ENCODE measurements at regions not wholly inside any gene's neighbourhood (a gene's known extent, or its start where the extent isn't known, plus 50 kb on each side); places are given as distances from the start of the nearest gene placed in this dataset.

- DNase-seq: no peak
Observed at GRCh38 chr17:72510351-72511016, 389.7 kb downstream of the SOX9 start.

GRCh38 chr17:72511242-72511641 is 390.4 kb downstream of the SOX9 start:
- DNase-seq: no peak

DNA sequence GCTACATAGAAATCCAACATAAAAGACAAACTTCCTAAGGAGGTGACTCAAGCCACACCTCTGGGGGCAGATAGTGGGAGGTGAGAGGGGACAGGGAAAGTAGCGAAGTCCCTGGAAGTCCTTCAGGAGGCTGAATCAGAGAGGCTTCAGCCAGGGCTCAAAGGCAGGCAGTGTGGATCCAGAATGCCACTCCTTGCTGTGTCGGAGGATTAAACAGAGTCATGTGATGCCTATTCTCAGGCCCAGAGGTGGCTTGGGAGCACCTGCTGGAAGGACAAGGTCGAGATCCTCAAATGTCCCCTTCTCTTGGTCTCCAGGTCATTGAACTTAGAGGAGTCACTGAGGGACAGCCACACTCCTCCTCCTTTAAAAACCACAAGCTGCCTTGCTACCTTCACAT is 391.1 kb downstream of the SOX9 start:
- DNase-seq: no peak

DNA sequence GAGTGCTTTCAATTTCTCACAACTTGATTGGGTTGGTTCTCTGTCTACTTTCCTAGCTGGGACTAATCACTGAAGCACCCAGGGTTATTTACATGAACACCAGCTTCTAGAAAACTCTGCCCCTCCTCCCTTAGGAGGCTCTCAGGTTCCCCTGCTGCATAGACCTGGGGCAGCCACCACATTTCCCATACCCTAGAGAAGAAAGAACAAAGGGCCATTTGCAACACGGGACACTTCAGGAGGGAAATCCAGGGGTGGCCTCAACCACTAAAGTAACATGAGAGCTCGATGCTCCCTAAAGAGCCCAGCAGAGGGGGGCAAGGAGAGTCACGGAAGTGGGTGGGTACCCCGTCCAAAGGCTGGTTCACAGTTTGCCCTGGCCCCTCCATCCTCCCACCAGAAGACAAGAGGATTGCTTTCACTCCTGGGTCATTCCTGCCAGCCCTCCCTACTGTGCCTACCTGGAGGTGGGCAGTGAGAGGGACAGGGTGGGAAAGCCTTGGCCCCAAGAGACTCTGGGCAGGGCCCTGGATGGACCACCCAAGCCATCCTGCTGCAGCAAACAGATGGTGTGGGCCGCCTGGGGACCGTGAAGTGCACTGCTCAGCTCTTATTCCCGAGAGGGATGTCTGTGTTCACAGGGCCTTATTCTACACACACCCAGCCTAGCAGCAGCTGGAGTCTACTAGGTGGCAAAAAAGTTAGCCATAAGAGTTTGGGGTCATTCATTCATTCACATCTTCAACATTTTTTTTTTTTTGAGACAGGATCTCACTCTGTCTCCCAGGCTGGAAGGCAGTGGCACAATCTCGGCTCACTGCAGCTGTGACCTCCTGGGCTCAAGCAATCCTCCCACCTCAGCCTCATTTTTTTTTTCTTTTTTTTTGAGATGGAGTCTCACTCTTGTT is 392.1 kb downstream of the SOX9 start:
- DNase-seq: no peak

- DNase-seq: no peak
Observed at GRCh38 chr17:72514321-72514861, 393.6 kb downstream of the SOX9 start.

DNA sequence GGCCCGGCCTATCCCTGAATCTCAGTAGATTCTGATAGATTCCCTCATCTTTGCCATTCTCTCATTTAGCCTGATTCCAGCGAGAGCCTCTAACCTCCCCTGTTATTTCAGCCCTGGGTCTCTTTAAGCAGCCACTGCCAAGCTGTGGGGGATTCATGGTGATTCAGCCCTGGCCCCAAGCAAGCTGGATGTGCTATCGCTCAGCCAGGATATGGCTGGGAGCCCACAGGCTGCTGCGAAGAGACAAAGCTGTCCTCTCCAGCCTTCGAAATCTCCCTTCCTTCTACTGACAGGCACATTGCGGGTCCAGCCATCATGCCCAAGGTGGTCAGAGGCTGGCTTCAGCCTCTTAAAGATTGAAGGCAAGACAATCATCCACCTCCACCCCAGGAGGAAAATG is 394.1 kb downstream of the SOX9 start:
- no peak for DNase-seq

GRCh38 chr17:72515291-72516065 is 394.7 kb downstream of the SOX9 start:
- peak; percentile 16 for DNase-seq

DNA sequence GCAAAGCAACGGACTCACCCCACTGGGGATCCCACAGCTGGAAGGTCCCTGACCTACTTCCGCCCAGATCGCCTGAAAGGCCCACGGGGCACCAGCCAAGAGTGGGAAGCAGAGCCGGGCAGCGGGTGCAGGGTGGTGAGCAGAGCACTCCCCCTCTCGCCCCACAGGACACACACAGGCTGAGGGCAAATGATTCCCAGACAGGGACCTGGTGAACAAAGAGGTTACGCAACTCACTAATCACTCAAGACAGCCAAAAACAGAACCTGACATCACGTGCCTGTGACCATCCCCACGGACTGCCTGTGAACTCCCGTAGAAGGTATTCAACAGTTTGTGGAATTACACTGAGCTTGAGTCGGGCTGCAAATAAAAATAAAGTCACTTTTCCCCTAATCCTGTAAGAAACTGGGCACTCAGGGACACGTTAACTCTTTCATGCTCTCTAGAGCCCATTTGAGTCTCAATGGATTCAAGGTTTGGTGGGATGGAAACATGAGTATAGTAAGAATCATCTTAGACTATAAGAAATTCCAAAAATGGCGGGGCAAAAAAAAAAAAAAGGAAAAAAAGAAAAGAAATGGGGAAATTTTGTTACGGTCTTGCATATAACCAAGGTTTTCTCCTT is 396.1 kb downstream of the SOX9 start:
- no peak for DNase-seq

- no peak for DNase-seq
Observed at GRCh38 chr17:72517413-72518158, 396.8 kb downstream of the SOX9 start.

DNA sequence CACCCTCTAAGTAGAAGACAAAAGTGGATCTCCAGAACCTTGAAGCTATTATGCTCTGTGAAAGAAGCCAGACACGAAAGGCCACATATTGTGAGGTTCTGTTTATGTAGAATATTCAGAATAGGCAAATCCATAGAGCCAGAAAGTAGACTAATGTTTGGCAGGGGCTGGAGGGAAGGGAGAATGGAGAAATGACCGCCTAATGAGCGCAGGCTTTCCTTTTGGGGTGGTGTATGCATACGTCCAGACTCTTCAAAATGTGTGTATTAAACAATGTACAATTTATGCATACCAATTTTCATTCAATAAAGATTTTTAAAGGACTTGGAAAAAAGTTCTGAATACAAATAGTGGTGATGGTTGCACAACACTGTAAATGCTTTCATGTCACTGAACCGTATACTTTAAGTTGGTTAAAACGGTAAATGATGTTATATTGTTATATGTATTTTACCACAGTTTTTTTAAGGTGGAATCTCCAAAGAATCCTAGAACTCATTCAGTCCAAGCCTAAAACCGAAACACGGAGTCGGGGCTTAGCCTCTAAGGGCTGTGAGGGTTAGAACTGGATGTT is 397.4 kb downstream of the SOX9 start:
- DNase-seq: no peak

- peak; percentile 85 for DNase-seq
Observed at GRCh38 chr17:72518753-72519597, 398.2 kb downstream of the SOX9 start.

DNA sequence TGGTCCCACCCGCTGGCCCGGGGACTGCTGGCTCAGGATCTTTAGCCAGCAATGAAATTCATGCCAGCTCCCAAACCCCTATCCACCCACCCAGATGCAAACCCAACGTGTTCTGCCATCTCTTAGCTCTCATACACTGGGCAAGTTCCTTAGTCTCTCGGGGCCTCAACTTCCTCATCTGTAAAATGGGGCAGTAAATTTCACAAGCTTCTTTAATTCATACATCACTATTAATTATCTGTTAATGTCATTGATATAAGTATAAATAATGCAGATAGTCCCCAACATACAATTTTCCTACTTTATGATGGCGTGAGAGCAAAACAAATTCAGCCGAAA is 398.7 kb downstream of the SOX9 start:
- DNase-seq: no peak

DNA sequence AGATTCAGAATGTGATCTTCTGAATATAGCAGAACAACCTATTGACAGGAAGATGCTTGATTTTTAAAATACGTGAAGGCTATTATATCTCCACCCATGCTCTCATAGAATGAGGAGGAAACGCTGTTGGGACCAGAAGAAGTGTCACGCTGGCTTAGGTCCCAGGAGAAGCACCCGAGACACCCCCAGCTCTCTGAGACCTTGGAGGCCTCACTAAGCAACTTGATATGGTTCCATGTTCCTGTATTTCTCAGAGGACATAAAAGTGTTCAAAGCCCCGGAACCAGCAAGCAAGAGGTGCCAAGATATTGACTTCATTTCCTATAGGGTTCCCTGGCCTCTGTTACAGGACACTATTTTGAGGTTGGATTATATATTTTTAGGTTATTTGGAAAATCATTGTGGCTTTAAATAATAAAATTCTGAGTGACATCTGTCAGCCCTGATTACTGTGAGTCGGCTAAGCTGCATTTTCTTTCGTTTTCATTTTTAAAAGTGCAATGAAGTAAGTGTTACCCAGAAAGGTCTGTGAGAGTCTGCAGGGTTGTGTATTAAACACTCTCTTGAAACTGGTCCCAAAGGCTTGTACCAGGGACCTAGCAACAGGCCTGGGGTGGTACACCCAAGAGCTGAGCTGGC is 400.0 kb downstream of the SOX9 start:
- DNase-seq: no peak

- DNase-seq: no peak
Observed at GRCh38 chr17:72523491-72523890, 402.7 kb downstream of the SOX9 start.

DNA sequence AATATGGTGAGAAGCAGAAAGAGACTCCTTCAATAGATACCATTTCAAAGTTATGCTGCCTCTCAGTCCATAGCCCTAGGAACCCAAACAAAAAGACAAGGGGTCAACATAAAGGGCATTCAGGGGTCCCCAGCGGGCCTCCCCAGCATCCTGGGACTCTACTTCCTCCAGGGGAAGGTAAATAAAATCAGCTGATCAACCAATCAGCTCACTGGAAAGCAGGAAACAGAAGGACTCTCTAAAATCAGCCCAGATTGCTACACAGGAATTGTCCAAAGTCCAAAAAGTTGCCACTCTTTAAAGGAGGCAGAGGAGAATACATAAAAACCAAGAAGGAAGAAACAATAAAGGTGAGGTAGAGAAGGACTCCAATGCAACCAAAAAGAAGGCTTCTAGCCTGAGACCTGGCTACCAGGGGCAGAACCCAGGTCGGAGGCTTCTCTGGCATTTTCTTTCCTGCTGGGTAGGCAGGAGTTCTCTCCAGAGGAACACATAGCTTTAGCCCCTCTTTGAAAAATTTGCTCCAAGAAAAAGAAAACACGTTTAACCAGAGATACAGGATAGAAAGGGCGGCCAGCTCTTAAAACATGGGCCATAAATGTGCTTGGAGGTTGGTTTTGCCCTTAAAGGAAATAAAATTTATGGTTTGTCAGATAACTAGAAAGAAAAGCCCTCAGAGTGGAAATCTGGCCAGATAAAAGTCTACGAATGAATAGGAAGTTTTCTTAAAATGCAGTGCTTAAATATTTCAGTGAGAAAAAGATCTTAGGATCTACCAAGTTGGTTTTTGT is 404.6 kb downstream of the SOX9 start:
- no peak for DNase-seq

DNA sequence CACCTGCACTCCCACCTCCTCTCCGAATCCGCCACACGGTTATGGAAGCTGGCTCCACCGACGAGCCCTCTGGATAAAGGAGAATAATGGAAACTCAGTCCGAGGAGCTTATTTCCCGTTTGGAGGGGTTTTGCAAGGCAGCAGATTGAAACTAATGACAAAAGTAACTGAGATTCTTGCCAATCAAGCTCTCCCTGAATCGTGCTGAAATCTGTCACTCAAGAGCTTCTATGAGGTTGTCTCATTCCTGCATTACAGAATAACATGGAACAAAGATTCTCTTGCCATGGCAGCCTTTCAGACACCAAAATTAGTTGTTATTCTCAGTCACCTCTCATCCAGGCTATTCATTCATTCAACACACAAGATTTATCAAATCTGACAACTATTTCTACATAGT is 405.9 kb downstream of the SOX9 start:
- no peak for DNase-seq

GRCh38 chr17:72527789-72528188 is 407.0 kb downstream of the SOX9 start:
- no peak for DNase-seq

GRCh38 chr17:72528683-72529082 is 407.9 kb downstream of the SOX9 start:
- no peak for DNase-seq

GRCh38 chr17:72529386-72529785 is 408.6 kb downstream of the SOX9 start:
- no peak for DNase-seq

All from NCI-H2029 treated with DMSO at 0.1 percent for 48 hours (cell line).